Stimulated activated CD4-positive, alpha-beta T cell treated with anti-CD3 and anti-CD28 coated beads, Interleukin-12 subunit alpha, Interleukin-12 subunit beta, amount 100 ng/mL, for 48 hours (primary cell): ENCODE measurements at regions not wholly inside any gene's neighbourhood (a gene's known extent, or its start where the extent isn't known, plus 50 kb on each side); places are given as distances from the start of the nearest gene placed in this dataset.
"Not testable (repeated sequence)": the region's sequence is repeated elsewhere in the genome, so short reads cannot be mapped to it uniquely, and the experiment has no call there.

Experiments
- DNase-seq, 3 donors: peaks; one replicate each; pipeline ENCODE4 v3.0.0-alpha.2; 2020; ENCODE audit warnings: low read depth in 2 of 3, low spot score in 1 of 3

- DNase-seq, result not testable (repeated sequence)
Measured at GRCh38 chr2:192542148-192543066, 347.7 kb upstream of the TMEFF2 start.

DNA sequence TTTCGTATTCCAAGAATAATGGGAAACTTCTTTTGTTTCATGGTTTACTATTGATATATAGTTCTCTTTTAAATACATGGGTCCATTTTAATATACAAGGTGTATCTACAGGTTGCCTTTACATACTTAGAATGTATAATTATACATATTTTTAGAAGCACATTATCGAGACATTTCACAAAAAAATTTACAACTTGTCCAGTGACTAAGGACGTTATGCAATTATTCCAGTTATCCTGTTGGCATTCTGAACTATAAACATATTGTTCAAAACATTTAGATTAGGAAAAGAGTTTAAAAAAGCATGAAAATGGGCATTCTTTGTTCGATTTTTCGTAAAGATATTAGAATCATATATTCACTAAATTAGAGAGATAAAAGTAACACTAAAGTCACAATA, 344.6 kb upstream of the TMEFF2 start:
- no peak for DNase-seq

DNA sequence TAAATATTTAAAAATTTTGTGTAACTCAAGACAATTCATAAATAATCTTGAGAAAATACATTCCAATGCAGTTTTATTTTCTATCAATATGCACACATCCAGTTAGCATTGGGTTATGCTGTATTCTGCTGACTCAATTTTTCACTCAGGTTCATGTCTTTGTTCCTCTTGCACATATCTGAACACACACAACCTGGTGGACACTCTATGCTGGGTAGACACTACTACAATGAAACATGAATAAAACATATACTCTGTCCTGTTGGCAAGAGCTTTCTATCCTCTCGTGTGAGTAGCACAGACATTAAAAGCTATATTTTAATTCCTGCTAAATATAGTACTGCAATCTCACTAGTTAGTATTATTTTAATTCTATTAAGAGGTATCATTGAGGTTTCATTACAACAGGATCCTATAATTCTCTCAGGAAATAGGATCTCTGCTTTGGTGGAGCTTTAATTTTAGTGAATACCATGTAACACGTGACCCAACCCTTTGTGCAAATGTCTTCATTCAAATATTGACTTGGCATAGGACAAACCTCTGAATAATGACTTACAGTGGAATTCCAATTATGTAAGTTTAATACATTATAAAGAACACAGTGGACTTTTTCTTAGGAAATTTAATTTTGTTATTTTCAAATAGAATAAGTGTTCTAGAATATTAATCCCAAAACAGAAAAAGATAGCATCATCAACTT, 342.3 kb upstream of the TMEFF2 start:
- DNase-seq, result no peak

DNA sequence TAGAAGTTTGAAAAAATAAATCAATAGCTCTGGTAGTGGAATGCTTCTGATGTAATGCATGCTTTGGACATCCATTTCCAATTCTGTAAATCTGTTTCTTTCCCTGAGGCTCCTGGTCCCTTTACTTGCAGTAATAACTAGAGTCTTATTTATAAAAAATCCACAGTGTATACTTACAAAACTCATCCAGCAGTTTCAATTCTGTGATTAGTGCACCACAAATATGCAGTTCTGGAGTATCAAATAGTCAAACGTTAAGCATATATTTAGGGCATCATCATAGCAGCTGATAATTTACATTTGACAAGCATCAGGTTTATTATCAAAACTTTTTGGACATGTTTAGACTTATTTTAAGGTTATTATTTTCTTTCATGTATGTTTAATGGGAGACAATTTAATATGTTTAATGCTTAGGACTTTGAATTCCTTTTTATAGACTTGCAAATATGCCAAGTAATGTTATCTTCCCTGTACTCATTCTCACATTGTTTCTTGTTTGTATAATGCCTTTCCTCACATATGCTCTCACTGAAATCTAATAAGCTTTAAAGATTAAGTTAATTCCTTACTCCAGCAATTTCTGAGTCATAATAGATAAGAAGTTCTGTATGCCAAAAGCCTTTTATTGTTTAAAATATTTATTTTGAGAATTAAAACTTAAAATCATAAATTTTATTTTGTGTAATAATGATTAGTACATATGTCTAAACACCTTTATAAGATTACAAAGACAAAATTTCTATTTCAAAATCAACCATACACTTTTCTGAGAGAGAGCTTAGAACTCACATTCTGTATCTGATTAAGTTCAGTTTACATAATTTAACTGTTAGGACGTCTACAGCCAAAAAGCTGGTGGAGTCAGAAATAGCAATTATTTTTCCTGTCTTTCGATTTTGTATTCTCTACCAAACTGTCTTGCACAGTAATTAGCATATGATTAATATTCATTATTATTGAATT, 341.5 kb upstream of the TMEFF2 start:
- no peak for DNase-seq

GRCh38 chr2:192534072-192534471, 339.3 kb upstream of the TMEFF2 start:
- DNase-seq, result no peak

DNA sequence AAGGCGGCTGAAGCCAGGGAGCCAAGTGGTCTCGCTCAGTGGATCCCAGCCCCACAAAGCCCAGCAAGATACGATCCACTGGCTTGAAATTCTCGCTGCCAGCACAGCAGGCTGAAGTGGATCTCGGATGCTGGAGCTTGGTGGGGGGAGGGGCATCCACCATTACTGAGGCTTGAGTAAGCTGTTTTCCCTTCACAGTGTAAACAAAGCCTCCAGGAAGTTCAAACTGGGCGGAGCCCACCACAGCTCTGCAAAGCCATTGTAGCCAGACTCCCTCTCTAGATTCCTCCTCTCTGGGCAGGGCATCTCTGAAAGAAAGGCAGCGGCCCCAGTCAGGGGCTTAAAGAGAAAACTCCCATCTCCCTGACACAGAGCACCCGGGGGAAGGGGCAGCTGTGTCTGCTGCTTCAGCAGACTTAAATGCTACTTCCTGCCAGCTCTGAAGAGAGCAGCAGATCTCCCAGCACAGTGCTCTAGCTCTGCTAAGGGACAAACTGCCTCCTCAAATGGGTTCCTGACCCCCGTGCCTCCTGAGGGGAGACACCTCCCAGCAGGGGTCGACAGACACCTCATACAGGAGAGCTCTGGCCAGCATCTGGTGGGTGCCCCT, 330.0 kb upstream of the TMEFF2 start:
- DNase-seq, result not testable (repeated sequence)

DNA sequence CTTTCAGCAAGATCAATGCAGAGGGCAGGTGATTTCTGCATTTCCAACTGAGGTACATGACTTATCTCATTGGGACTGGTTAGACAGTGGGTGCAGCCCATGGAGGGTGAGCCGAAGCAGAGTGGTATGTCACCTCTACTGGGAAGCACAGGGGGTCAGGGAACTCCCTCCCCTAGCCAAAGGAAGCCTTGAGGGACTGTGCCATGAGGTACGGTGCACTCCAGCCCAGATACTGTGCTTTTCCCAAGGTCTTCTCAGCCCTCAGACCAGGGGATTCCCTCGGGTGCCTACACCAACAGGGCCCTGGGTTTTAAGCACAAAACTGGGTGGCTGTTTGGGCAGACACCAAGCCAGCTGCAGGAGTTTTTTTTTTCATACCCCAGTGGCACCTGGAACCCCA, 329.5 kb upstream of the TMEFF2 start:
- not testable (repeated sequence) for DNase-seq

- no peak for DNase-seq
Measured at GRCh38 chr2:192515937-192516336, 321.2 kb upstream of the TMEFF2 start.

- DNase-seq, result no peak
Measured at GRCh38 chr2:192513575-192513974, 318.8 kb upstream of the TMEFF2 start.

DNA sequence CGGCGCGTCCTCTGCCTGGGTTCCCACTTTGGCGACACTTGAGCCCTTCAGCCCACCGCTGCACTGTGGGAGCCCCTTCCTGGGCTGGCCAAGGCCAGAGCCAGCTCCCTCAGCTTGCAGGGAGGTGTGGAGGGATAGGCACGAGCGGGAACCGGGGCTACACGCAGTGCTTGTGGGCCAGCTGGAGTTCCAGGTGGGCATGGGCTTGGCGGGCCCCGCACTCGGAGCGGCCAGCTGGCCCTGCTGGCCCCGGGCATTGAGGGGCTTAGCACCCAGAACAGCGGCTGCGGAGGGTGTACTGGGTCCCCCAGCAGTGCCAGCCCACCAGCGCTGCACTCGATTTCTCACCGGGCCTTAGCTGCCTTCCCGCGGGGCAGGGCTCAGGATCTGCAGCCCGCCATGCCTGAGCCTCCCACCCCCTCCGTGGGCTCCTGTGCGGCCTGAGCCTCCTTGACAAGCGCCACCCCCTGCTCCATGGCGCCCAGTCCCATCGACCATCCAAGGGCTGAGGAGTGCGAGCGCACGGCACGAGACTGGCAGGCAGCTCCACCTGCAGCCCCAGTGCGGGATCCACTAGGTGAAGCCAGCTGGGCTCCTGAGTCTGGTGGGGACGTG, 313.2 kb upstream of the TMEFF2 start:
- not testable (repeated sequence) for DNase-seq

DNA sequence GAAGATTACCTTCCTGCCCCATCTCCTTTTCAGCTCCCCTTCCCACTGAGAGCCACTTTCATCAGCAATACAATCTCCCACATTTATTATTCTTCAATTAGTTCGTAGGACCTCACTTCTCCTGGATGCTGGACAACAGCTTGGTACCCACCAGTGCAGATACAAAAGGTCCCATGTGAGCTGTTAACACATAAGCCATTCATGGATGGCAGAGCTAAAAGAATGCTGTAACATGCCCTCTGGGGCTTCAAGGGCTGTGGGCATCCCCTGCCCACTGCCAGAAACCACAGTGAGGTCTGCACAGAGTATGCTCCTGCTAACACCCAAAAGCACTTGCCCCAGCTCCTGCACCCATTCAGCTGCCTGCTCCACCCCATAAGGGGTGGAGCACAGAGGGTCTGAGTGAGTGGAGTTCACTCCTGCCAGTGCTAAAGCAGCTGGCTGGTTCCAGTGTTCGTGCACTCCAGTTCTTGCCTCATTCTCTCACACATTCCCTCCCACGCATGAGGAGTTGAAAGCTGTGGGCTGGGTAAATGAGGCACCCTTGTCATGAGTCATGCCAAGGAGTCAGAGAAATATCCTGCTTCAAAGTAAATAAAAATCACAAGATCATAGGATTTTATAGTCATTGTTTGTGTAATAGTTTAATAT, 305.9 kb upstream of the TMEFF2 start:
- peak; percentile 14 to 29 (median 29) for DNase-seq

GRCh38 chr2:192499476-192499875, 304.7 kb upstream of the TMEFF2 start:
- no peak for DNase-seq

DNA sequence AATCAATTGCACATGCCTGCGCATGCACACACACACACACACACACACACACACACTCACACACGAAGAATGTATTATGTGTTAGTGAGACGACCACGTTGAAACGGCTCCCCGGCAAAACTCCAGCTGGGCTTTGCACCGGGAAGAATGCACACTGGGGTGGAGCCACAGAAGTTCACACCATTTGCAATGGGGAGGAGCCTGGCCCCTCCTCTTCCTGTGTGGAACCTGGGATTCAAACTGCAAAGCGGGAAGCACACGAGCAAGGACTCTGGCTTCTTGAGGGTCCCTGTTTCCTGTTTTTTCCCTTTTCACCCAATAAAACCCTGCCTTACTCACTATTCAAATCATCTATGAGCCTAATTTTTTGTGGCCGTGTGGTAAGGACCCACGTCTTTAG, 304.0 kb upstream of the TMEFF2 start:
- no peak for DNase-seq

DNA sequence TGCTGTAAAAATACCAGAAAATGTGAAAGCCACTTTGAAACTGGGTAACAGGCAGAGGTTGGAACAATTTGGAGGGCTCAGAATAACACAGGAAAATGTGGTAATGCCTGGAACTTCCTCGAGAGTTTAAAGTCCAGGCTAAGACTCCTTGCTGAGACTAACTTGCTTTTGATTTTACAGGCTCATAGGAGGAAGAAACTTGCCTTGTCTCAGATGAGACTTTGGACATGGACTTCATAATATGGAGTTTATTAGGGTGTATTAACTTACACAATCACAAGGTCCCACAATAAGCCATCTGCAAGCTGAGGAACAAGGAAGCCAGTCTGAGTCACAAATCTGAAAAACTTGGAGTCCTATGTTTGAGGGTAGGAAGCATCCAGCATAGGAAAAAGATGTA, 293.4 kb upstream of the TMEFF2 start:
- not testable (repeated sequence) for DNase-seq

DNA sequence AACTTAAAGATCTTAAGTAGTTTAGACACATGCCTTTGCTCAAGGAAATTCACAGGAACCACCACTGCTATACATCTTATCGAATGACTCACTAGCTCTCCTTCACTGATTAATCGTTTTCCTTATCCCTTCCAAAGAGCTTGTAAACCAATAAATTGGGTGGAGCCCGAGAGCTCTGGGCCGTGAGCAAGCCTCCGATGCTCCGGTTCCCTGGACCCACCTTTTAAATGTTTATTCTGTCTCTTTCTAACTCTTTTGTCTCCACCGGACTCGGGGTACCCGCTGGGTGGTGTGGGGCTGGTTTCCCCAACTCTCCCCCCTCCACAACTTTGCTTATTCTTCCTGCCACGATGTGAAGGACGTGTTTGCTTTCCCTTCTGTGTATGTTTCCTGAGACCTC, 292.9 kb upstream of the TMEFF2 start:
- no peak for DNase-seq

DNA sequence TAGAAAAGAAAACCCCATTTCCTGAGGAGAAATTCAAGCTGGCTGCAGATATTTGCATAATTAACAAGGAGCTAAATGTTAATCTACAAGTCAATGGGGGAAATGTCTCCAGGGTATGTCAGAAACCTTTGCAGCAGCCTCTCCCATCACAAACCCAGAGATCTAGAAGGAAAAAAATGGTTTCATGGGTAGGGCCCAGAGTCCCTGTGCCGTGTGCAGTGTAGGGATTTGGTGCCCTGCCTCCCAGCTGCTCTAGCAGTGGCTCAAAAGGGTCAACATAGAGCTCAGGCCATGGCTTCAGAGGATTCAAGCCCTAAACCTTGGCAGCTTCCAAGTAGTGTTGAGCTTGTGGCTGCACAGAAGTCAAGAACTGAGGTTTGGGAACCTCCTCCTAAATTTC, 290.2 kb upstream of the TMEFF2 start:
- no peak for DNase-seq

GRCh38 chr2:192480984-192481383, 286.3 kb upstream of the TMEFF2 start:
- no peak for DNase-seq

- no peak for DNase-seq
Measured at GRCh38 chr2:192473331-192473730, 278.6 kb upstream of the TMEFF2 start.

GRCh38 chr2:192471982-192472381, 277.2 kb upstream of the TMEFF2 start:
- DNase-seq, result no peak

DNA sequence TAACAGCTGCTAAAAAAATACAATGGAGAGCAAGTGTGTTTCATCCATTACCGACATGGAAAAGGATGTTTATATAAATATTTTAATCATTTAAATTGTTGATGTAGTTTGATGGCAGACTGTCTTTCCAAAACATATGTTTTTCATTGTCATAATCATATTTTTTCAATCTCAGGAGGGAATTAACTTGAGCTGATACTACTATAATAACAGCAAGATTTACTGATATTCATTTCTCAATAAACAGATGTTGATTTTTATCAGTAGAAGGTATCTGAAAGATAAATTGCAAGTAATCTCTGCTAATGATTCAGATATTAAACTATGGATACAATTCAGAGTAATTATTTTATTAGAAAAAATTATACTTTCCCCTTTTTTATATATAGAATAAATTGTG, 274.9 kb upstream of the TMEFF2 start:
- no peak for DNase-seq
